ENCODE measurements at regions not wholly inside any gene's neighbourhood (a gene's known extent, or its start where the extent isn't known, plus 50 kb on each side); places are given as distances from the start of the nearest gene placed in this dataset.
A peak's percentile ranks its signal among the peaks of the same experiment; 100 is the strongest.

GRCh38 chr13:103436057-103436654 is 369.9 kb upstream of the SLC10A2 start:
- no peaks in the 10 kb centered on the region for H3K4me1 ChIP-seq (ENCODE audit: control insufficient read depth, insufficient read depth, low read length)
- DNase-seq = peak; percentile 72
- no peaks in the 10 kb centered on the region for H3K9me3 ChIP-seq (ENCODE audit: control insufficient read depth, low read length)
- TF ChIP-seq CTCF (conservative IDR thresholded peaks at IDR 0.05) = no peak
- no peak overlapping the region for H3K9ac ChIP-seq (ENCODE audit: extremely low read depth, low read length, poor library complexity, severe bottlenecking)
- no peaks in the 10 kb centered on the region for H3K36me3 Mint-ChIP-seq (ENCODE audit: low read depth)
- H3K27me3 ChIP-seq (ENCODE audit: control insufficient read depth, insufficient read depth, low read length, poor library complexity, severe bottlenecking) = no peaks in the 10 kb centered on the region
- no peaks in the 10 kb centered on the region for H3K9me3 Mint-ChIP-seq
- no peak overlapping the region for H3K27ac ChIP-seq (ENCODE audit: low read depth, low read length)
- no peak overlapping the region for H3K27ac Mint-ChIP-seq
- no peaks in the 10 kb centered on the region for H3K27me3 Mint-ChIP-seq (ENCODE audit: insufficient read depth)
- 65 to 83% methylated on average over 3 to 9 of the region's 10 CpGs for WGBS, 2 experiments (ENCODE audit: insufficient coverage in 1 of 2, insufficient read length in 1 of 2)
- peaks cover 7% of the 10 kb centered on the region for H3K4me1 Mint-ChIP-seq
- H3K4me3 Mint-ChIP-seq = no peak overlapping the region
- no peak overlapping the region for H3K4me3 ChIP-seq (ENCODE audit: low read length)
- H3K36me3 ChIP-seq (ENCODE audit: control insufficient read depth, insufficient read depth, low read length) = no peaks in the 10 kb centered on the region

- H3K9ac ChIP-seq (ENCODE audit: extremely low read depth, low read length, poor library complexity, severe bottlenecking) = no peak overlapping the region
- no peak overlapping the region for H3K27ac ChIP-seq (ENCODE audit: low read depth, low read length)
- TF ChIP-seq CTCF (conservative IDR thresholded peaks at IDR 0.05) = no peak
- DNase-seq = no peak
- Mint-ChIP-seq H3K4me3 (no peak overlapping the region), H3K9me3 (peaks cover 3% of the 10 kb centered on the region), H3K27me3 (ENCODE audit: insufficient read depth) (no peaks in the 10 kb centered on the region), H3K4me1 (peaks cover 7% of the 10 kb centered on the region), H3K27ac (no peak overlapping the region), H3K36me3 (ENCODE audit: low read depth) (no peaks in the 10 kb centered on the region)
- no peaks in the 10 kb centered on the region for H3K4me1 ChIP-seq (ENCODE audit: control insufficient read depth, insufficient read depth, low read length)
- no peaks in the 10 kb centered on the region for H3K36me3 ChIP-seq (ENCODE audit: control insufficient read depth, insufficient read depth, low read length)
- H3K9me3 ChIP-seq (ENCODE audit: control insufficient read depth, low read length) = peaks cover 4% of the 10 kb centered on the region
- no peak overlapping the region for H3K4me3 ChIP-seq (ENCODE audit: low read length)
- WGBS, 2 experiments (ENCODE audit: insufficient coverage in 1 of 2, insufficient read length in 1 of 2) = 87% methylated on average over 2 to 3 of the region's 3 CpGs
- no peaks in the 10 kb centered on the region for H3K27me3 ChIP-seq (ENCODE audit: control insufficient read depth, insufficient read depth, low read length, poor library complexity, severe bottlenecking)
These were observed 365.6 kb upstream of the SLC10A2 start for GRCh38 chr13:103431856-103432255.

- peaks cover 3% of the 10 kb centered on the region for H3K9me3 Mint-ChIP-seq
- Histone ChIP-seq H3K36me3 (ENCODE audit: control insufficient read depth, insufficient read depth, low read length) (no peaks in the 10 kb centered on the region), H3K4me3 (ENCODE audit: low read length) (no peak overlapping the region), H3K9me3 (ENCODE audit: control insufficient read depth, low read length) (peaks cover 4% of the 10 kb centered on the region), H3K27ac (ENCODE audit: low read depth, low read length) (no peak overlapping the region), H3K27me3 (ENCODE audit: control insufficient read depth, insufficient read depth, low read length, poor library complexity, severe bottlenecking) (no peaks in the 10 kb centered on the region), H3K9ac (ENCODE audit: extremely low read depth, low read length, poor library complexity, severe bottlenecking) (no peak overlapping the region), H3K4me1 (ENCODE audit: control insufficient read depth, insufficient read depth, low read length) (no peaks in the 10 kb centered on the region)
- no peak overlapping the region for H3K27ac Mint-ChIP-seq
- no peaks in the 10 kb centered on the region for H3K27me3 Mint-ChIP-seq (ENCODE audit: insufficient read depth)
- H3K4me3 Mint-ChIP-seq = no peak overlapping the region
- TF ChIP-seq CTCF (conservative IDR thresholded peaks at IDR 0.05) = no peak
- 95 to 100% methylated on average over 3 to 4 of the region's 4 CpGs for WGBS, 2 experiments (ENCODE audit: insufficient coverage in 1 of 2, insufficient read length in 1 of 2)
- no peaks in the 10 kb centered on the region for H3K36me3 Mint-ChIP-seq (ENCODE audit: low read depth)
- DNase-seq = no peak
- H3K4me1 Mint-ChIP-seq = peaks cover 16% of the 10 kb centered on the region
These were observed 364.2 kb upstream of the SLC10A2 start for GRCh38 chr13:103430368-103430767.

Measured in endodermal cell (in vitro differentiated cells).